ENCODE measurements at regions not wholly inside any gene's neighbourhood (a gene's known extent, or its start where the extent isn't known, plus 50 kb on each side); places are given as distances from the start of the nearest gene placed in this dataset.

GRCh38 chr4:174061026-174061425 lies 222.4 kb downstream of the FBXO8 start:
- TF ChIP-seq, protein P1, sequence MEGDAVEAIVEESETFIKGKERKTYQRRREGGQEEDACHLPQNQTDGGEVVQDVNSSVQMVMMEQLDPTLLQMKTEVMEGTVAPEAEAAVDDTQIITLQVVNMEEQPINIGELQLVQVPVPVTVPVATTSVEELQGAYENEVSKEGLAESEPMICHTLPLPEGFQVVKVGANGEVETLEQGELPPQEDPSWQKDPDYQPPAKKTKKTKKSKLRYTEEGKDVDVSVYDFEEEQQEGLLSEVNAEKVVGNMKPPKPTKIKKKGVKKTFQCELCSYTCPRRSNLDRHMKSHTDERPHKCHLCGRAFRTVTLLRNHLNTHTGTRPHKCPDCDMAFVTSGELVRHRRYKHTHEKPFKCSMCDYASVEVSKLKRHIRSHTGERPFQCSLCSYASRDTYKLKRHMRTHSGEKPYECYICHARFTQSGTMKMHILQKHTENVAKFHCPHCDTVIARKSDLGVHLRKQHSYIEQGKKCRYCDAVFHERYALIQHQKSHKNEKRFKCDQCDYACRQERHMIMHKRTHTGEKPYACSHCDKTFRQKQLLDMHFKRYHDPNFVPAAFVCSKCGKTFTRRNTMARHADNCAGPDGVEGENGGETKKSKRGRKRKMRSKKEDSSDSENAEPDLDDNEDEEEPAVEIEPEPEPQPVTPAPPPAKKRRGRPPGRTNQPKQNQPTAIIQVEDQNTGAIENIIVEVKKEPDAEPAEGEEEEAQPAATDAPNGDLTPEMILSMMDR (IDR thresholded peaks at IDR 0.05; ENCODE audit: insufficient read depth, low read depth, low read length) = no peak
- no peak for TF ChIP-seq EZH2 (IDR thresholded peaks at IDR 0.05; ENCODE audit: insufficient read depth, low read length)
